ENCODE measurements at regions not wholly inside any gene's neighbourhood (a gene's known extent, or its start where the extent isn't known, plus 50 kb on each side); places are given as distances from the start of the nearest gene placed in this dataset.

DNA sequence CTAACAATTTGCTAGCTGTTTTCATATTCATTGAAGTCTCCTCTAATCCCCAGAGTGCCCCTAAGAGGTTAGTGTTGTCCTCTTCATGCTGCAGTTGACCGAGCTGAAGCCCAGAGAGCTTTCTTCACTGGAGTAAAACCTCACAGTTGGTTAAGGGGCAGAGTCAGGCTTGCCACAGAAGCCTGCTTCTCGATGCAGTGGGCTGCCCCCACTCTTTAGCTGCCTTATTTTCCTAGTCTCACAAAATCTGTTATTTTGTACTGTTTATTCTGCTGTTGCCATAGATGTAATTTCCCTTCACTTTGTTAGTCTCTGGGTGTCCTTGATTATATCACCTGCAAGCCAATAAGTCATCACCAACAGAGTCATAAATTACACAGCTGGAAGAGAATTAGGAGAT lies 56.3 kb upstream of the ZPBP start:
- Mint-ChIP-seq H3K9me3 (no peaks in the 10 kb centered on the region), H3K27me3 (no peaks in the 10 kb centered on the region), H3K27ac (no peak overlapping the region), H3K36me3 (peaks cover 4% of the 10 kb centered on the region), H3K4me3 (no peak overlapping the region), H3K4me1 (peaks cover 61% of the 10 kb centered on the region)
- CTCF ChIA-PET, result interaction anchor here (0.8 to 8.5 kb wide), 3 partner anchors 218 to 269 kb away, joined by 3 to 111 read pairs (median 4); no protein-coding TSS in a partner anchor
- no peak for DNase-seq

DNA sequence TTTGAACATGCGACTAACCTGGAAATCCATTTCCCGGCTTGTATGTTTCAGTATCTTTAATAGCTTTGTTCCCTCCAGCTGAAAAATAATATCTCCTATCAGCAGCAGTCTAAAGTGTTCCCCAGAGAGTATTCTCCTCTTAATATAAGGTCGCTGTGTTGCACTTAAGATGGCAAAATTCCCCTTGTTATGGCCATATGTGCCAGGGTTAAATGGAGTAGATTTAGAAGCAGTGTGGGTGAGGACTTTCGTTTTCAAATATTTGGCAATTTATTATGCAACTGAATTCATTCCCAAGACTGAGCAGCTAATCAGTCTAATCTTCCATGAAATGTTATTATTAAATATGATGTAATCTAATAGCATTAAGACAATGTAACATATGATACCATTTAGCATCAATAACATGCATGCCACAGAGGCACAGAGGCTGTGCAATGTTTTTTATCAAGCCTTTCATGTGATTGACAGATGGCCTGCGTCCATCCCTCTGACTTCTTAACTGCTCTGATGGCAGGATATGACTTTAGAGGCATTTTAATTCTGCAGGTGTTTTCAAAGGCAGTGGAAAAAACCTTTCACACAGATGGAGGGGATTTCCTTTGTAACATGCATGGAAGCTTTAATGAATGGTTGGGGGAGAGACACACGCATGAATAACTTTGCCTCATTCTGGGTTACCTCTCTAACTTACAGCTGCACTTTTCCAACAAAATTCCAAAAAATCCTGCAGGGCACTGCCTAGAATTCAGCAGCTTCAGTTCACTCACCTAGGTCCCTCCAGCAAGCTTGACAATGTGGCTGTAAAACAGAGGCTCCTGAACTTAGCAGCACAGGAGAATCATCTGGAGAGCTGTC lies 55.1 kb upstream of the ZPBP start:
- CTCF ChIA-PET, result interaction anchor here (1.4 to 8.5 kb wide), 4 partner anchors 8 to 270 kb away, joined by 4 to 111 read pairs (median 46); no protein-coding TSS in a partner anchor
- Mint-ChIP-seq H3K27me3 (no peaks in the 10 kb centered on the region), H3K36me3 (peaks cover 4% of the 10 kb centered on the region), H3K4me3 (no peak overlapping the region), H3K27ac (peak overlapping the region; percentile 67), H3K9me3 (no peaks in the 10 kb centered on the region), H3K4me1 (peaks cover 67% of the 10 kb centered on the region)
- DNase-seq, result peak; percentile 52

DNA sequence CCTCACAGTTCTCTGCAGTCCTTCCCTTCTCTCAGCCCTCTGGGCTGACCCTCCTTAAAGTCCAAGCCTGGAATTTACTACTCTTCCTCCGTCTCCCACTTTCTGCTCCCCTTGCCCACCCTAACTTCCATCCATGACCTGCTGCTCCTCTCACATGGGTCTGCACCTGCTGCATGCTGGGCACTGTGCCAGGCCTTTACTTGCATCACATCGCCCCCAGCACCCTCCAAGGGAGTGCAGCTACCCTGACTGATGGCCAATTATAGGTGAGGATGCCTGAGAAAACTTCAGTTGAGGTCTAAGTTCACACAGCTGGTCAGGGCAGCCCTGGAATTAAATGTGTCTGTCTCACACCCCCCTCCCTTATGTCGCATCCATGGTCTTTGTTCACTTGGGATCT lies 53.6 kb upstream of the ZPBP start:
- peak overlapping the region; percentile 11 for H3K27ac Mint-ChIP-seq

DNA sequence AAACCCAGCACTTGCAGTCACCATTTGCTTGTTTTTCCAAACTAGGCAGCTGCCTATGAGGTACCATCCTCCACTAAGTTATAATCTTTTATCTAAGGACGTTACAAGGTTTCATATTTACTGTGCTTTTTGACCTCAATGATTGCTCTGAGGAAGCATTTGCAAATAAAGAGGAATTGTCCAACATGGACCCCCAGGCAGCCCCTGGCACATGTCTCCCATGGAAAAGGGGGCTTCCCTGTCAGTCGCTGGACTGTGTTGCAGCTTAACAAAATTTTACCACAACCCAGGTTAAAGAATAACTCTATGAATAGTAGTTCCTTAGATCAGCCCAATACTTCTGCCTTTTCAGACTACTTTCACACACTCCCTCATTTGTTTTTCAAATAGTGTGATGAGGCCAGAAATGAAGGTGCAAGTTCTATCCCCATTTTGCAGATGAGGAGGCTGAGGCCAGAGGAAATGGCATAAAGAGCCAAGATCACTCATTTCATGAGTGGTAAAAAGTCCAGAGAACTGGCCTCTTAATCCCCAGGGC lies 52.8 kb upstream of the ZPBP start:
- H3K9me3 Mint-ChIP-seq, result no peaks in the 10 kb centered on the region
- no peak for DNase-seq
- H3K4me1 Mint-ChIP-seq, result peaks cover 74% of the 10 kb centered on the region
- H3K27ac Mint-ChIP-seq, result no peak overlapping the region
- H3K36me3 Mint-ChIP-seq, result peaks cover 4% of the 10 kb centered on the region
- peaks cover 5% of the 10 kb centered on the region for H3K27me3 Mint-ChIP-seq
- no peak overlapping the region for H3K4me3 Mint-ChIP-seq
- CTCF ChIA-PET, result interaction anchor here (0.6 to 8.5 kb wide), 6 partner anchors 11 to 273 kb away, joined by 3 to 111 read pairs (median 20); no protein-coding TSS in a partner anchor

More for the DNA sequence above, 53.6 kb upstream of the ZPBP start:
- no peak overlapping the region for H3K4me3 Mint-ChIP-seq
- DNase-seq, result no peak
- CTCF ChIA-PET, result interaction anchor here (0.7 to 8.5 kb wide), 5 partner anchors 10 to 272 kb away, joined by 3 to 111 read pairs (median 35); no protein-coding TSS in a partner anchor
- H3K27me3 Mint-ChIP-seq, result no peaks in the 10 kb centered on the region
- peaks cover 74% of the 10 kb centered on the region for H3K4me1 Mint-ChIP-seq
- no peaks in the 10 kb centered on the region for H3K9me3 Mint-ChIP-seq
- H3K36me3 Mint-ChIP-seq, result peaks cover 4% of the 10 kb centered on the region

DNA sequence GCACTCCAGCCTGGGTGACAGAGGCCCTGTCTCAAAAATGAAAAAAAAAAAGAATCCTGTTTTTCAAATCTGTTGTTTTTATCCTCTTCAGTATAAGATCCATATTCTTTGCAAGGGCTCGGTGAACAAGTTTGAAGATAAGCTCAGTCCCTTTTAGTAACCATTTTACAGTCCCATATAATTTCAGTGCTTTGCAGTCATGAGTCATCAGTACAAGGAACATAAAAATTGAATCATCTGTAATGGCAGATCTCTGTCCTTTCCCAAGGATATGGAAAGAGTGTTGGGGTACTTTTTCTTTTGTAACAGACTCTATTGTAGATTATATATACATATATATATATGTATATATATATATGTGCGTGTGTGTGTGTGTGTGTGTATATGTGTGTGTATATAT lies 52.2 kb upstream of the ZPBP start:
- Mint-ChIP-seq H3K4me3 (no peak overlapping the region), H3K27me3 (peaks cover 11% of the 10 kb centered on the region), H3K4me1 (peaks cover 74% of the 10 kb centered on the region), H3K27ac (no peak overlapping the region), H3K9me3 (no peaks in the 10 kb centered on the region), H3K36me3 (peaks cover 4% of the 10 kb centered on the region)
- CTCF ChIA-PET, result interaction anchor here (0.8 to 8.5 kb wide), 6 partner anchors 10 to 273 kb away, joined by 3 to 111 read pairs (median 20); no protein-coding TSS in a partner anchor
- DNase-seq, result no peak

Measured in activated naive CD4-positive, alpha-beta T cell treated with anti-CD3 and anti-CD28 coated beads, Interleukin-2, amount 10 ng/mL, durations not matched to agents 7 days and 5 days (primary cell).